Endothelial cell of umbilical vein (primary cell): ENCODE measurements at regions not wholly inside any gene's neighbourhood (a gene's known extent, or its start where the extent isn't known, plus 50 kb on each side); places are given as distances from the start of the nearest gene placed in this dataset.

Experiments
- BruUV-seq: library from RNA; stranded (reverse); fragments of 400-500 nt; replicated peaks from 2 replicates; lab custom pipeline; 2021; lab: Mats Ljungman, UMichigan
- CTCF ChIA-PET: fragments of 300-600, 350-600 bp; sonication (Branson Sonifier 250); formaldehyde crosslinking; loops from one replicate; lab custom pipeline; 2021; ENCODE audit warnings: antibody characterized with exemption, inconsistent platforms; lab: Charles Lee
- POLR2A ChIA-PET: fragments of 300-600, 350-600 bp; sonication (Branson Sonifier 250); formaldehyde crosslinking; loops from one replicate; lab custom pipeline; 2021; ENCODE audit warnings: antibody characterized with exemption, inconsistent platforms; lab: Charles Lee
- DNase-seq: peaks from one replicate; pipeline ENCODE4 v3.0.0-alpha.2; 2011; ENCODE audit warnings: low read depth, low spot score
- FAIRE-seq: peaks from 2 replicates; lab custom pipeline; 2011; peaks lifted over from hg19 to GRCh38; lab: Jason Lieb, UNC
- H2AFZ ChIP-seq: 2 replicates; pipeline ENCODE4 v1.6.0; 2012; ENCODE audit warnings: low read depth, low read length, control low read depth, inconsistent platforms
- H3K27ac ChIP-seq: 2 replicates; pipeline ENCODE4 v1.5.1; 2011; ENCODE audit warnings: low read depth, mild to moderate bottlenecking, control low read depth, low read length, moderate library complexity; ENCODE audit not compliant: insufficient read depth
- H3K27me3 ChIP-seq, 2 experiments: 2 replicates each; pipeline versions ENCODE4 v1.6.0 to v1.6.1; 2011; ENCODE audit warnings: low read length in 2 of 2, mixed read lengths in 1 of 2; ENCODE audit not compliant: control insufficient read depth in 2 of 2, insufficient read depth in 2 of 2
- H3K36me3 ChIP-seq, 2 experiments: 2 replicates in 1 of 2; 3 replicates in 1 of 2; pipeline ENCODE4 v1.5.1; 2011; ENCODE audit warnings: low read length in 2 of 2, mild to moderate bottlenecking in 1 of 2, moderate library complexity in 1 of 2; ENCODE audit not compliant: control insufficient read depth in 2 of 2, insufficient read depth in 2 of 2; ENCODE audit errors: extremely low read depth in 1 of 2
- H3K4me1 ChIP-seq: 3 replicates; pipeline ENCODE4 v1.5.1; 2011; ENCODE audit warnings: mild to moderate bottlenecking, low read length; ENCODE audit not compliant: control insufficient read depth, insufficient read depth; ENCODE audit errors: extremely low read depth
- H3K4me2 ChIP-seq: 2 replicates; pipeline ENCODE4 v1.6.1; 2011; ENCODE audit warnings: low read length, control low read depth, mixed read lengths; ENCODE audit not compliant: insufficient read depth
- H3K4me3 ChIP-seq, 3 experiments: fragments of 200-600 bp in 1 of 3; sonication (generic), shearing (Covaris generic) in 1 of 3; replicated peaks in 1 of 3; 2 replicates each; pipeline ENCODE4 v1.5.1; 2011 to 2016; ENCODE audit warnings: control low read depth in 3 of 3, low read length in 3 of 3, mild to moderate bottlenecking in 2 of 3, inconsistent platforms in 1 of 3, low read depth in 1 of 3, moderate library complexity in 1 of 3; ENCODE audit not compliant: insufficient read depth in 1 of 3
- H3K79me2 ChIP-seq: 2 replicates; pipeline ENCODE4 v1.6.0; 2012; ENCODE audit warnings: low read length, inconsistent platforms; ENCODE audit not compliant: control insufficient read depth, insufficient read depth
- H3K9ac ChIP-seq: replicated peaks from 2 replicates; pipeline ENCODE3; 2011; ENCODE audit warnings: low read length, control low read depth; ENCODE audit not compliant: insufficient read depth; ENCODE audit errors: extremely low read depth
- H3K9me1 ChIP-seq: replicated peaks from 3 replicates; pipeline ENCODE4 v1.6.0; 2011; ENCODE audit warnings: mild to moderate bottlenecking, low read length; ENCODE audit not compliant: control insufficient read depth, insufficient read depth; ENCODE audit errors: extremely low read depth
- H3K9me3 ChIP-seq: replicated peaks from 2 replicates; pipeline ENCODE4 v1.5.1; 2012; ENCODE audit warnings: low read length, inconsistent platforms; ENCODE audit not compliant: control insufficient read depth, insufficient read depth
- H4K20me1 ChIP-seq: replicated peaks from 2 replicates; pipeline ENCODE3; 2011; ENCODE audit warnings: mild to moderate bottlenecking, low read length; ENCODE audit not compliant: control insufficient read depth, insufficient read depth; ENCODE audit errors: extremely low read depth
- CTCF ChIP-seq, 2 donors: IDR thresholded peaks; 1 replicate in 1 of 2; 2 replicates in 1 of 2; pipeline ENCODE4 v1.5.1; 2011; ENCODE audit warnings: low read length in 2 of 2, mild to moderate bottlenecking in 2 of 2, moderate library complexity in 2 of 2, control low read depth in 1 of 2, inconsistent platforms in 1 of 2, low read depth in 1 of 2; ENCODE audit not compliant: insufficient read depth in 1 of 2; ENCODE audit errors: extremely low read depth in 1 of 2
- EZH2 ChIP-seq: IDR thresholded peaks from 2 replicates; pipeline ENCODE4 v1.6.1; 2012; ENCODE audit warnings: borderline replicate concordance, low read depth, mild to moderate bottlenecking, moderate library complexity, low read length, inconsistent platforms; ENCODE audit not compliant: severe bottlenecking
- FOS ChIP-seq: IDR thresholded peaks from 2 replicates; pipeline ENCODE4 v1.6.1; 2011; ENCODE audit warnings: mild to moderate bottlenecking, low read length, moderate library complexity, borderline replicate concordance; ENCODE audit not compliant: insufficient read depth
- GATA2 ChIP-seq: IDR thresholded peaks from 2 replicates; pipeline ENCODE4 v1.7.0; 2011; ENCODE audit warnings: low read depth, mild to moderate bottlenecking, moderate library complexity, mixed read lengths, low read length; ENCODE audit not compliant: insufficient read length, insufficient read depth
- JUN ChIP-seq: IDR thresholded peaks from 2 replicates; pipeline ENCODE4 v1.6.1; 2011; ENCODE audit warnings: borderline replicate concordance, low read depth; ENCODE audit not compliant: insufficient read length, insufficient read depth
- MYC ChIP-seq: IDR thresholded peaks from one replicate; pipeline ENCODE4 v1.6.1; 2011; ENCODE audit warnings: mild to moderate bottlenecking, low read depth, low read length
- POLR2A ChIP-seq: IDR thresholded peaks from 2 replicates; pipeline ENCODE4 v1.6.1; 2012; ENCODE audit warnings: low read depth, mild to moderate bottlenecking, control low read depth, low read length
- POLR2AphosphoS5 ChIP-seq: IDR thresholded peaks from 2 replicates; pipeline ENCODE4 v1.6.1; 2012; ENCODE audit warnings: low read depth, mild to moderate bottlenecking, control low read depth, low read length, moderate library complexity; ENCODE audit not compliant: insufficient read depth
- dilution Hi-C: fragments of 300-500 bp; cut with MboI; formaldehyde crosslinking; loops from one replicate; pipeline ENCODE4 v1.15.0; 2019; ENCODE audit warnings: low sequenced_read_pairs; ENCODE audit not compliant: extremely low pct_ligation_motif_present
- intact Hi-C: fragments of 100-400 bp; cut with micrococcal nuclease; formaldehyde crosslinking; loops from one replicate; pipeline ENCODE4 v1.10.0; 2022
- TF ChIP-seq, protein P1 (sequence below): IDR thresholded peaks from 2 replicates; pipeline ENCODE4 v1.6.1; 2011; ENCODE audit not compliant: insufficient read depth, insufficient read length

DNA sequence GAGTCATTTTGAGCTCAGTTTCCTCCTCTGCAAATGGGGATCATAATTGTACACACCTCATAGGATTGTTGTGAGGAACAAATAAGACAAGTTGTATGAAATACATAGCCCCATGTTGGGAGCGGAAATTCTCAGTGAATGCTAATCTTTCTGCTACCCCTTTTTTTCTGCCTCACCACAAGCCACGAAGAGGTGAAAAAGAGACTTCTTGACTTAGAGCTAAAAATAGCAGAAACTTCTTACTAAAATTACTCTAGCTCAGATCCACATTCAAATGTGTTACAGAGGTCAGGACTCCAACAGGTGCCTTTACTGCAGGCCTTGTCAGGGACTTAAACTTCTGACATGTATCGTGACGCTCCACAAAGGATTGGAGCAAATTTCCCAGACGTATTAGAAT, 128.5 kb downstream of the MIAT start:
- FAIRE-seq: no peak
- no peak for DNase-seq
- no peak overlapping the region for H3K4me2 ChIP-seq
- dilution Hi-C loops (no loop called here), intact Hi-C loops (no loop called here)
- BruUV-seq: no TSS peak
- ChIA-PET CTCF (no interaction called here), POLR2A (no interaction called here)
- no peaks in the 10 kb centered on the region for H3K4me1 ChIP-seq
- H3K79me2 ChIP-seq: no peaks in the 10 kb centered on the region
- H3K27me3 ChIP-seq: no peaks in the 10 kb centered on the region
- no peak overlapping the region for H3K27ac ChIP-seq
- no peak overlapping the region for H2AFZ ChIP-seq
- TF ChIP-seq CTCF (IDR thresholded peaks at IDR 0.05; ENCODE audit: extremely low read depth in 1 of 2, insufficient read depth in 1 of 2, low read depth in 1 of 2, low read length in 2 of 2) (no peak), MYC (no peak), POLR2A (no peak), POLR2AphosphoS5 (no peak), GATA2 (no peak), FOS (no peak), EZH2 (no peak), JUN (no peak)
- TF ChIP-seq, protein P1, sequence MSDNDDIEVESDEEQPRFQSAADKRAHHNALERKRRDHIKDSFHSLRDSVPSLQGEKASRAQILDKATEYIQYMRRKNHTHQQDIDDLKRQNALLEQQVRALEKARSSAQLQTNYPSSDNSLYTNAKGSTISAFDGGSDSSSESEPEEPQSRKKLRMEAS: no peak
- H3K9me3 ChIP-seq: no peaks in the 10 kb centered on the region
- no peak overlapping the region for H3K4me3 ChIP-seq
- H3K9me1 ChIP-seq: no peaks in the 10 kb centered on the region
- H3K9ac ChIP-seq: no peak overlapping the region
- H4K20me1 ChIP-seq: no peaks in the 10 kb centered on the region
- H3K36me3 ChIP-seq: no peaks in the 10 kb centered on the region
